CMK (cell line): ENCODE measurements at regions not wholly inside any gene's neighbourhood (a gene's known extent, or its start where the extent isn't known, plus 50 kb on each side); places are given as distances from the start of the nearest gene placed in this dataset.
"Not testable (repeated sequence)": the region's sequence is repeated elsewhere in the genome, so short reads cannot be mapped to it uniquely, and the experiment has no call there.

Experiments used
- DNase-seq: peaks from one replicate; pipeline ENCODE4 v3.0.0-alpha.2; 2010; ENCODE audit warnings: low read depth

DNA sequence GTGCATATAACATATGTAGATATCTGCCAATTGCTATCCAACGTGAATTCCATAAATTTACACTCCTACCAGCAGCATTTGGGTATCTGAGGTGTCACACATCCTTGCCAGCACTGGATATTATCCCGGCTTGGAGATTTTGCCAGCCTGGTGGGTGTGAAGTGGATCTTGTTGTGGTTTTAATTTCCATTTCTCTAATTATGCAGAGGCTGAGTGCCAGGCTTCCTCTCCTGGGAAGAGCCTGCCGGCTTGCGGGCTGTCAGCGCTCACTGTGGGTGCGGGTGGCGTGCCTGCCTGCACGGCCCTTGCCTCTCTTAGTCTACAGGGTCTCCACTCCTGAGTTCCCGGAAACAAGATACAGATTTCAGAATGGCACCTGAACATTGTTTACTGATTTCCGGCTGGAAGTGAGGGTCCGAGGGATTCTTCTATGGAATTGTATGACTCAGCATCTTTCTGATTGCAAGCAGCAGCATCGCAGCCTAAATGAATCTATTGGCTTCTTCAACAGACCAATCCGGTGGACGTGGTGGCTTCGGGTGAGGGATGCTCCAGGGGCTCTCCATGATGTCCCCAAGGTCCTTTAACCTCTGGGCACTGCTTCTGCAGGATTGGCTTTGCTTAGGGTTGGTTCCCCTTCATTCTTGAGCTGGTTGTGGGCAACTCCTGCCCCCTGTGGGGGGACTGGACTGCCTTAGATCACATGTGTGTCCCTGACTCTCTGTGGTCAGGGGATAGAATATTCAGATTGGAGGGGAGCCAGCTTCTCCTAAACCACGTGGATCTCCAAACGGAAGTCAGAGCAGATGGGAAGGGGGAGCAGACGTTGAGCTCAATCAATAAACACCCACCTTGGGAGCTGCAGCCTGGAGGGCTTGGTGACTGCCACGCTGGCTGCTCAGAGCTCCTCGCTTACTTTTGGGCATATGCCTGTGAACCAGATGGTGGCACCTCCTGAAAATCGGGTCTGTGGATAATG is 58.0 kb upstream of the LRPAP1 start:
- peak; percentile 5 for DNase-seq

DNA sequence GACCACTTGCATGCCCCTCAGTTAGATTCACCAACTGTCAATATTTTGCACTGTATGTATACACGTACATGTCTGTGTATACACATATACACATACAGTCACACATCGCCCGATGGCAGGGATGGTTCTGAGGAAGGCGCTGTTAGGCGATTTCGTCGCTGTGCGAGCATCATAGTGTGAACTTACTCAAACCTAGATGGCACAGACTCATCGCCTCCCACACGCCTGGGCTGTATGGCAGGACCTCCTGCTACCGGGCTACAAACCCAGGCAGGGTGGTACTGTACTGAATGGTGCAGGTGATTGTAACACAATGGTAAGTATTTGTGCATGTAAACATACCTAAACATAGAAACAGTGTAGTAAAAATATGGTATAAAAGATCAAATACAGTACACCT is 57.2 kb upstream of the LRPAP1 start:
- not testable (repeated sequence) for DNase-seq

DNA sequence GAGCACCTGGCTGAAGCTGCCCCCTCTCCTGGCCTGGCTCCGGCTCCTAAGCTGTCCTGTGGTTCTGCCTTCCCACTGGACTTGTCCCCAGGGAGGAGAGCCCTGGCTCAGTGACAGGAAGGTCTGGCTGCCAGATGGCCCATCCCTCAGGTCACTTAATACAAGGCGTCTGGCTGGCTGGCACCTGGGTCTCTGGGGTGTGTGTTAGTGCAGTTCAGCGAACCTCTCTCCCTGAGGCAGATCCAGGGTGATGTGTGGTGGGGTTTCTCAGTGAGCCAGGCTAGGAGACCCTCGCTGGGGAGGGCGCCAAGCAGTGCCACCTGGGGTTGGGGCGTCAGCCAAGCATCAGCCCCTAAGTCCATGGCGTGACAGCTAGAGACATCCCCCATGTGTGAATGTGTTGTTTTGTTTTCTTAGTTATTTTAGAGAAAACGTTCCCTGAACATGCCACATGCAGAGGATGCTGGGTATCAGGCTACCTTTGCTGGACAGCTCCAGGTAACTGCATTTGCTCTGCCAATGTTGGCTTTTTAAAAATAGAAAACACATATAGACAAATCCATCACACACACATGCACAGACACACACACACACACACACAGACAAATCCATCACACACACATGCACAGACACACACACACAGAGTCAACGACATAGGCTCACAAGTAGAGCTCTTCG is 56.4 kb upstream of the LRPAP1 start:
- not testable (repeated sequence) for DNase-seq

DNA sequence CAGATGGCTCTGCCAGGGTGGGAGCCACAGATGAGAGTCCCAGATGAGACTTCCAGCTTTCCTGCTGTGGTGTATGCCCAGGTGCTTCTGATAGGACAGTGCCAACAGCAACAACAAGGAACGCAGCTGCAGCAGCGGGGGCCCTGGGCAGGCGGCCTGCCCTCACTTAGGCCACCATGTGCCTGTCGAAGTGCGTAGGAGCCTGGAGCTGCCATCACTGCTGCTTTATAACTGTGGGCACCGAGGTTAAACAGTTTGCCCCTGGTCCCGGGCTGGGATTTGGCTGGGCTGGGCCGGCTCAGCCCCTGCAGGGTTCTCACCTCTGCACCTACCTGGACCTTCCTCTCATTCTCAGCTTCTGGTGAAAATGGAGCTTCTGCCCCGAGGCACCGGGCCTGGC is 54.4 kb upstream of the LRPAP1 start:
- DNase-seq: not testable (repeated sequence)

DNA sequence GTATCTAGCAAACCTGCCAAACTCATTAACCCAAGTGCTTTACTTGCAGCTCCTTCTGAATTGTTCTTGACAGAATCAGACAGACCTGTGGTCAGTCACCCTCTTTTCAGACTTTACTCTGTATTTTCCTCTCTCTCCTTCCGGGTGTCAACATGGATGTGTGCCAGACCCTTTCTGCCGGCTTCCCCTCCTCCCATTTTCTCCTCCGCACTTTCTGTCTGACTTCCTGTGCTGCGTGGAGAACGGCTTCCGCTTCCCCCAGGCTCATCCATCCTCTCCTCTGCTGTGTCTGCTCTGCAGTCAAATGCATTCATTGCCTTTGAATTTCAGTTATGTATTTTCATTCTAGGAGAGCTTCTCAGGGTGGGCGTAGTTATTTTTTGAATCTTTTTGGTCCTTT is 53.3 kb upstream of the LRPAP1 start:
- peak; percentile 20 for DNase-seq

DNA sequence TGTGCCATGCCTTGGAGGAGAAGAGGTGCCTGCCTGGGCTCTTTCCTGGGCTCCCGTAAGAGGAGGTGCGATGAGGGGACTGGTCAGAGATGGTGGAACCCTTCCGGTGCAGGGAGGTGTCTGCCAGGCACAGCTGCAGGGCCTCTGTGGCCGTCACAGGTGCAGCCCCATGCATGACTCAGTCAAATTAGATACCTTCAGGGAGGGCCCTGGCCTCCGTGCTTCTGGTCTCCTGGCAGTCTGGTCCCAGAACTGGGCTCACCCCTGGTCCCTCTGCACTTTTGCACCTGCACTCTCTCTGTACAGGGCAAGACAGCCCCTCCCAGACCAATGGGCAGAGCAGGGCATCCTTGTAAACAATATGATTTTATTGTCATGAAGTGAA is 49.9 kb upstream of the LRPAP1 start:
- DNase-seq: no peak
